Neutrophil (primary cell): ENCODE measurements at regions not wholly inside any gene's neighbourhood (a gene's known extent, or its start where the extent isn't known, plus 50 kb on each side); places are given as distances from the start of the nearest gene placed in this dataset.

Experiments used
- H3K27ac ChIP-seq: fragments of 200-600 bp; sonication (generic); 2 replicates; pipeline ENCODE4 v1.5.1; 2016; ENCODE audit warnings: mild to moderate bottlenecking, moderate library complexity
- H3K27me3 ChIP-seq: fragments of 200-600 bp; sonication (generic); 2 replicates; pipeline ENCODE4 v1.6.0; 2016; ENCODE audit warnings: mild to moderate bottlenecking
- H3K36me3 ChIP-seq: fragments of 200-600 bp; sonication (generic); 2 replicates; pipeline ENCODE4 v1.5.1; 2017
- H3K4me1 ChIP-seq, 2 experiments: fragments of 200-600 bp in 1 of 2; sonication (generic) in 1 of 2; 1 replicate in 1 of 2; 2 replicates in 1 of 2; pipeline versions ENCODE4 v1.5.1 to v1.6.1; 2013 to 2016; ENCODE audit warnings: low read depth in 1 of 2, low read length in 1 of 2, mild to moderate bottlenecking in 1 of 2, moderate library complexity in 1 of 2; ENCODE audit not compliant: control insufficient read depth in 1 of 2, insufficient read depth in 1 of 2
- H3K4me3 ChIP-seq, 2 experiments: fragments of 200-600 bp in 1 of 2; sonication (generic) in 1 of 2; 1 replicate in 1 of 2; 2 replicates in 1 of 2; pipeline ENCODE4 v1.5.1; 2013 to 2016; ENCODE audit warnings: low read depth in 1 of 2, low read length in 1 of 2, mild to moderate bottlenecking in 1 of 2, moderate library complexity in 1 of 2
- H3K9me3 ChIP-seq: fragments of 200-600 bp; sonication (generic); 2 replicates; pipeline ENCODE4 v1.5.1; 2016
- TF ChIP-seq, protein P1 (sequence below): fragments of 200-600 bp; sonication (generic); IDR thresholded peaks from 2 replicates; pipeline ENCODE4 v1.5.1; 2016; ENCODE audit warnings: antibody characterized with exemption

DNA sequence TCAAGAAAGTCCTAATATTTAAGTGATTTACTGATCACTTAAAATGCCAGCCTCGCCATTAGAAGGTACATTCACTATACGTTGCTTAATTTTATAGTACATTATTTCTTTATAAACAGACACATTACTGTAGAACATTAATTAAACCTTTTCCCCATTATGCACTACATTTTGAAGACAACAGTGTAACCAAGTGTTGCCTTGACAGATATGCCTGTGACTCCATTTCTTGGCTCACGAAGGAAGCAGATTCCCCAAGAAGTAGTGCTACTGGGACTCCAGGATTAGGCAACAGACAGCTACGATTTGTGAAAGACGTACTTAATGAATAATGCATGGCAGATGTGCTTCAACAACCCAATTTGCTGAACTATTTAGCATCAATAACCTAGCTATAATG is 394.8 kb downstream of the RPS29 start:
- H3K4me1 ChIP-seq = no peaks in the 10 kb centered on the region
- TF ChIP-seq, protein P1, sequence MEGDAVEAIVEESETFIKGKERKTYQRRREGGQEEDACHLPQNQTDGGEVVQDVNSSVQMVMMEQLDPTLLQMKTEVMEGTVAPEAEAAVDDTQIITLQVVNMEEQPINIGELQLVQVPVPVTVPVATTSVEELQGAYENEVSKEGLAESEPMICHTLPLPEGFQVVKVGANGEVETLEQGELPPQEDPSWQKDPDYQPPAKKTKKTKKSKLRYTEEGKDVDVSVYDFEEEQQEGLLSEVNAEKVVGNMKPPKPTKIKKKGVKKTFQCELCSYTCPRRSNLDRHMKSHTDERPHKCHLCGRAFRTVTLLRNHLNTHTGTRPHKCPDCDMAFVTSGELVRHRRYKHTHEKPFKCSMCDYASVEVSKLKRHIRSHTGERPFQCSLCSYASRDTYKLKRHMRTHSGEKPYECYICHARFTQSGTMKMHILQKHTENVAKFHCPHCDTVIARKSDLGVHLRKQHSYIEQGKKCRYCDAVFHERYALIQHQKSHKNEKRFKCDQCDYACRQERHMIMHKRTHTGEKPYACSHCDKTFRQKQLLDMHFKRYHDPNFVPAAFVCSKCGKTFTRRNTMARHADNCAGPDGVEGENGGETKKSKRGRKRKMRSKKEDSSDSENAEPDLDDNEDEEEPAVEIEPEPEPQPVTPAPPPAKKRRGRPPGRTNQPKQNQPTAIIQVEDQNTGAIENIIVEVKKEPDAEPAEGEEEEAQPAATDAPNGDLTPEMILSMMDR = no peak

DNA sequence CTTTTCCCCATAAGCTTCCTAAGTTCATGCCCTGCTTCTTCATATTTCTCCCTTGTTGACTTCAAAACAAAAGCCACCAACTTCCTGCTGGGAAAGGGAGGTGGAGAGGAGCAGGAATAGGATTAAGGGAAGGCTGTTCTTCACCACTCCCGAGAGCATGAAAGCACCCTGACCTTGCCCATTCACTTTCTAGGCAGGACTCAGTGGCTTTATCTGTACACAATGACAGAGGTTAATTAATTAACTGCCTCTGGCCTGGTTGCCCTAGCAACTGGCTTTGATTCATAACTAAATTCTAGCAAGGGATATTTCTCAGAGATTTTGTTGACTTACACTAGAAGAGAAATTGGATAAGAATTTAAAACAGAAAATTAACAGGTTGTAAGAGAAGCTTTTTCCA is 396.8 kb downstream of the RPS29 start:
- no peaks in the 10 kb centered on the region for H3K9me3 ChIP-seq
- no peaks in the 10 kb centered on the region for H3K36me3 ChIP-seq
- H3K4me1 ChIP-seq = no peaks in the 10 kb centered on the region
- no peaks in the 10 kb centered on the region for H3K27me3 ChIP-seq
- no peak overlapping the region for H3K27ac ChIP-seq
- no peak overlapping the region for H3K4me3 ChIP-seq
- TF ChIP-seq, protein P1 = no peak

More for the DNA sequence above, 394.8 kb downstream of the RPS29 start:
- H3K27me3 ChIP-seq = no peaks in the 10 kb centered on the region
- H3K27ac ChIP-seq = no peak overlapping the region
- no peaks in the 10 kb centered on the region for H3K9me3 ChIP-seq
- no peaks in the 10 kb centered on the region for H3K36me3 ChIP-seq
- H3K4me3 ChIP-seq = no peak overlapping the region

DNA sequence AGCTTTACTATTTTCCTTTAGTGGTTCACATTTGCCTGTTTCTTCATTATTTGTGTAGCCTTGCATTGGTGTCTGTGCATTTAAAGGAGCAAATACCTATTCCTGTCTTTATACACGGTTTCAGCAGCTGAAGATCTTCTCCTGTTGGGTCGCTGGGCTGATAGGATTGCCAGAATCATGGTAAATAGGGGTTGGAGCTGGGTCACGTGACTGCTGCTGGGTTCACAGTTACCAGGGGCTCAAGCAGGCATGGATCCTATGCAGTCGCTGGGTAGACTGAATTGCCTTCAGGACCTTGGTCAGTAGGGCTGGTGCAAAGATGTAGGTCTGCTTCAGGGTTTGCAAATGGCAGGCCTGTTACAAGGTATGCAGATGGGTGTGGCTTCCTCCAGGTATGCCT is 398.4 kb downstream of the RPS29 start:
- no peaks in the 10 kb centered on the region for H3K36me3 ChIP-seq
- H3K4me1 ChIP-seq = no peaks in the 10 kb centered on the region
- H3K27ac ChIP-seq = no peak overlapping the region
- TF ChIP-seq, protein P1 = no peak
- H3K27me3 ChIP-seq = no peaks in the 10 kb centered on the region
- H3K9me3 ChIP-seq = no peaks in the 10 kb centered on the region
- H3K4me3 ChIP-seq = no peak overlapping the region

DNA sequence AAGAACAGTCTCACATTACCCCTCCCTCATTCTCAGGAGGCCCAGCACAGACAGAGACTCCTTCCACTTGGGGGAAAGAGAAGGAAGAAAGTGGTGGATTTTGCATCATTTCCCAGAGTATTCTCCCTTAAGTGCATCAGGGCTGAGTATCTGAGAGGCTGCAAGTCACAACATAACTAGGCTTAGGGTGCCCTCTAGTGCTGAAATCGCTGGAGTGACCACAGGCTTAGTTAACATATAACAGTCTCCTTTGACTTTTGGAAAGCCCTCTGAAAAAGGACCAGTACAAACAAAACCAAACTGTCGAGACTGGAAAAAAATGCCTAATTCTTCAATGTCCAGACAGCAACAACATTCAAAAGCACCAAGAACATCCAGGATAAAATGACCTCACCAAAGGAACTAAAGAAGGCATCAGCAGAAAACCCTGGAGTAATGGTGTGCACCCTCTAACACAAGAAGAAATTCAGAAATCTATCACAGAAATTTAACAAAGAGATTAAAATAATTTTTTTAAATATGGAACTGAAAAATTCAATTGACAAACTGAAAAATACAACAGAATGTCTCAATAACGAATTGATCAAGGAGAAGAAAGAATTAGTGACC is 412.3 kb downstream of the RPS29 start:
- no peaks in the 10 kb centered on the region for H3K36me3 ChIP-seq
- H3K4me3 ChIP-seq = no peak overlapping the region
- H3K27me3 ChIP-seq = no peaks in the 10 kb centered on the region
- no peak overlapping the region for H3K27ac ChIP-seq
- TF ChIP-seq, protein P1 = no peak
- no peaks in the 10 kb centered on the region for H3K4me1 ChIP-seq
- H3K9me3 ChIP-seq = no peaks in the 10 kb centered on the region

DNA sequence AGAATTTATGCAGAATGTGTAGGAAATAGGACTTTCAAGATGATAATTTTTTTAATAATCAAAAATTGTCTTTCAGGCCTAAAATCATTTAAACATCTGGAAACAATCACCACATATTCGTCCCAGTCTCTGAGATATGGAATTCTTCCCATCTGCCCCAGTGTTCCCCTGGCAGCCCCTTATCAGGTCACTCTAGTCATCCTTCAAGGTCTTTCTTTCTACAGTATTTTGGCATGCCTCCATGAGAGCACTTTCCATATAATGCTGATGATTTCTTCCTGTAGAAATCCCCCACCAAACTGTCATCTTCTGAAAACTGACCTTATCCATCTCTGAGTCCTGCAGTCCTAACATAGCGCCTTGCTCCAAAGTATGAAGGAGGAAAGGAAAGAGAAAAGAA is 422.1 kb downstream of the RPS29 start:
- TF ChIP-seq, protein P1 = no peak
- no peak overlapping the region for H3K4me3 ChIP-seq
- H3K4me1 ChIP-seq = no peaks in the 10 kb centered on the region
- no peak overlapping the region for H3K27ac ChIP-seq
- H3K36me3 ChIP-seq = no peaks in the 10 kb centered on the region
- no peaks in the 10 kb centered on the region for H3K27me3 ChIP-seq
- no peaks in the 10 kb centered on the region for H3K9me3 ChIP-seq

DNA sequence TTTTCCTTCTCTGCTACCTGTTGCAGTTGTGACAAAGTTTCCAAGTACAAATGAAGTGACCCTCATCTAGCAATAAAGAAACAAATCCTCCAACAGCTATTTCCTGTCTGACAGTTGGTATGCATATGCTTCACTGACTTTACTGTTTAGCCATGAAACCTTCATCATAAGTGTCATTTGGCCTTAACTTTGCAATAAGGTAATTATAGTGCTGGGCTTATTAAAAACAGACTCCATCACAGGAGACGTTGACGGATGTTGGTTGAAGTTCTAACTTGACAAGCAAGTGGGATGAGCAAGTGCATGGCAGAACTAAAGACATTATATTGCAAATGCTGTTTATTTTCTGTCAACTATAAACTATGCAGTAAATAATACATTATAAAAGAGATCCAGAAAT is 425.2 kb downstream of the RPS29 start:
- Histone ChIP-seq H3K9me3 (no peaks in the 10 kb centered on the region), H3K4me3 (no peak overlapping the region), H3K27me3 (no peaks in the 10 kb centered on the region), H3K36me3 (no peaks in the 10 kb centered on the region), H3K27ac (no peak overlapping the region), H3K4me1 (no peaks in the 10 kb centered on the region)
- TF ChIP-seq, protein P1 = no peak
